HG02678 (cell line): ENCODE measurements at regions not wholly inside any gene's neighbourhood (a gene's known extent, or its start where the extent isn't known, plus 50 kb on each side); places are given as distances from the start of the nearest gene placed in this dataset.
A peak's percentile ranks its signal among the peaks of the same experiment; 100 is the strongest.

ENCODE experiments used
- ATAC-seq: cut with Tn5 transposase; IDR thresholded peaks from one replicate; pipeline ENCODE4 v1.9.1; 2021; ENCODE audit warnings: mild to moderate bottlenecking, moderate library complexity; ENCODE audit not compliant: unreplicated experiment

DNA sequence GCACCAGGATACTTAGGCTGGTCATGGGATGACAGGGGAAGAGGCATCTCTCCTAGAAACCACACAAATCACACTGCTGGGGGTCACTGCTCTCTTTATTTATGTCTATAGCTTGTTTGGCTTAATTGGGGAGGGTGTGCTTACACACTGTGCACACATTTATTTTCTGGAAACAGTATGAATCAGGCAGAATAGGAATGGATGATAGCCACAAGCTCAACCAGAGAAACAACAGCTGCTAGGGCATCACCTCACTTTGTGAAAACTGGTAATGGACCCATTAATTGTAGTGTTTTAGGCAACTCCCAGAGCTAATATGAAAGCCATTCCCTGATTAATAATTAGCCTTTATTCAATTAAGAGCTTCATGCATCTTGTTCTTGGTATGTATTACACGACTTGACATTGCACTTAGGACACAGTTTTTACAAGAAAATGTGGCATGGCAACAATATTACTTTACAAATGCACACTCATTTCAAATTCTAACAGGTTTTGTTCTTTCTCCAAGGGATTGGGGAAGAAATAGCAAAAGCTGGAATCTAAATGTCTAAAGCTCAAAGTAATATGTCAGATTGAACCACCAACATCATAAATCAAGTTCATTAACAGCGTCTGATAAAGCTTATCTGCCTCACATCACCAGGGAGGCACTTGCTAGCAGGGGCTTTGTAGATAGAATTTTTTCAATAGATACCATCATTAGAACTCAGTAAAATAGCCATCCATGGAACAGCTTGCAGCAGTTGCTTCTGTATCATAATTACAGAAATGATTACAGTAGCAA lies 361.9 kb upstream of the FSHR start:
- ATAC-seq: no peak

DNA sequence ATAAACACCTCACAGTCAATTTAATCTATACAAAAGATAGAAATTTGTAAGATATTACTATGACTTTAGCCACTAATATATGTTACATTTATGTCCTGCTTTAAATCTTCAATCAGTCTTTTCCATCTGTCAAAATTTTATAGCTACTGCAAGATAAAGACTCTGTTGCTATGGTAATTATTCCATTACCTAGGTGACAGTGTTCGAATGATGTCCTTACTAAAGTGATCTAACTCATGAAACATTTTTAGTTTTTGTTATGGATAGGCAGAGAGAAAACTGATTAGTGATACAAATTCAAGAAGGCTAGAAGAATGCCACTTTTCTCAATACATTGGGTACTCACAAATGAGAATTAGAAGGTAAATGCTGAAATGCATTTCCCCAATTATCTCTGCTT lies 359.9 kb upstream of the FSHR start:
- no peak for ATAC-seq

DNA sequence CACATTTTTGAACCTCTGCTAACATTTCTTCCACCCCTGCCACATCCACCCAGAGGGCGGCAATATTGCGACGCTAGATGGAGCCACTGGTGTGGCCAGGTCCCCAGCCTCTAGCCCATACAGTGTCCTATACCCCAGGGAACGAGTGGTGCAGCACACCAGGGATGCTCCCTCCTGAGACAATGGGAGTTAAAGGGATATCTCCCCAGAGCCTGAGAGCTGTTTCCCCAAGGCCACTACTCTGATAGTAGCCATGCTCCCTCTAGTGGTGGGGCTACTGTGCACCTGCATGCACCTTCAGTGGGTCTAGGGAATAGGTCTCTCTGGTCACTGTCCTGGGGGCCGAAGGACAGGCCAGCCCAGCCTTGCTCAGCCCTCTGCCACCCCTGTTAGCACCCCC lies 336.4 kb upstream of the FSHR start:
- peak; percentile 77 for ATAC-seq

DNA sequence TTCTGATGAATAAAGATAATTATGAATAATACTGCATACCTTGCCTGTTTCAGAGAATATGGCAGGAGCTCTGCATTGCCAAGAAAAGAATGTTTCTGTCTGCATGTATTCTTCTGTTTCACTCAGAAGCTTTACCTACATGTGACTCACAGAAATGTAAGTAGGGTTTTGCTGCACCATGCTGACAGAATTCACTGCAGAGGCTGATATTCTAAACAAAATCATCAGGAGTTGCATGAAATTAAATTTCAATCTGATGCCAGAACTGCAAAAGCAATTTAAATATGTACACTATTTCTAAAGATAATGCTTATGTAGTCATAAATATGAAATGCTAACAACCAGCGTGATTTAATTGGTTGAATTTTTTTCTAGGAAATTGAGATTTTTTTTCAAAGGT lies 332.8 kb upstream of the FSHR start:
- no peak for ATAC-seq

DNA sequence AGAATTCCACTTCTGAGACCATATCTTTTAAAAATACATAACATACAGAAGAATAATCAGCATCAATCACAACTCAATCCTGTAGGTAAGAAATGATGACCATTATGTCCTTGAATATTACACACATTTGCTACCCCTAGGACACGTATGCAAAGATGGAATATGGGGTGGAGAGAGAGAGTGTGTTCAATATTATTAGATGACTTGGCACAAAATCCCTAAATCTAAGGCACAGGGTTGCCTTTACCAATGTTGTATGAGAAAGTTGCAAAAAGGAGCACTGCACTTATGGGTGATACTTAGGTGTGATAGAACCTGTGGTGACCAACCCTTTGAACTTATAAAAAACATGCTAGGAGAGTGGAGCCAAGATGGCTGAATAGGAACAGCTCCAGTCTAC lies 326.2 kb upstream of the FSHR start:
- ATAC-seq: no peak

DNA sequence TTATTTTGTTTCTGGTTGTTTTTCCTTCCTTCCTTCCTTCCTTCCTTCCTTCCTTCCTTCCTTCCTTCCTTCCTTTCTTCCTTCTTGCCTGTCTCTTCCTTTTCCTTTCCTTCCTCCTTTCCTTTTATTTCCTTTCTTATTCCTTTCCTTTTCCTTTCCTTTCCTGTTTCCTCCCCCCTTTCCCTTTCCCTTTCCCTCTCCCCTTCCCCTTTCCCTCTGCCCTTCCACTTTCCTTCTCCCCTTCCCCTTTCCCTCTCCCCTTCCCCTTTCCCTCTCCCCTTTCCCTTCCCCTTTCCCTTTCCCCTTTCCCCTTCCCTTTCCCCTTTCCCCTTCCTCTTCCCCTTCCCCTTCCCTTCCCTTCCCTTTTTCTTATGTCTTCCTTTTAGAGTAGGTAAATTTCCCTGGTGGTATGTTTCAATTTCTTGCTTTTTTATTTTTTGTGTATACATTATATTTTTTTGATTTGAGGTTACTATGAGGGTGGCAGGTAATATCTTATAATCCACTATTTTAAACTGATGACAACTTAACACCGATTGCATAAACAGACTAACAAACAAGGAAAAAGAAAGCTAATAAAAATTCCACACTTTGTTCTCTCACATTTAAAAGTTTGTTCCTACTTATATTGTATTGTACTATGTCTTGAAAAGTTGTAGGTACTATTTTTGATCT lies 311.0 kb upstream of the FSHR start:
- no peak for ATAC-seq

DNA sequence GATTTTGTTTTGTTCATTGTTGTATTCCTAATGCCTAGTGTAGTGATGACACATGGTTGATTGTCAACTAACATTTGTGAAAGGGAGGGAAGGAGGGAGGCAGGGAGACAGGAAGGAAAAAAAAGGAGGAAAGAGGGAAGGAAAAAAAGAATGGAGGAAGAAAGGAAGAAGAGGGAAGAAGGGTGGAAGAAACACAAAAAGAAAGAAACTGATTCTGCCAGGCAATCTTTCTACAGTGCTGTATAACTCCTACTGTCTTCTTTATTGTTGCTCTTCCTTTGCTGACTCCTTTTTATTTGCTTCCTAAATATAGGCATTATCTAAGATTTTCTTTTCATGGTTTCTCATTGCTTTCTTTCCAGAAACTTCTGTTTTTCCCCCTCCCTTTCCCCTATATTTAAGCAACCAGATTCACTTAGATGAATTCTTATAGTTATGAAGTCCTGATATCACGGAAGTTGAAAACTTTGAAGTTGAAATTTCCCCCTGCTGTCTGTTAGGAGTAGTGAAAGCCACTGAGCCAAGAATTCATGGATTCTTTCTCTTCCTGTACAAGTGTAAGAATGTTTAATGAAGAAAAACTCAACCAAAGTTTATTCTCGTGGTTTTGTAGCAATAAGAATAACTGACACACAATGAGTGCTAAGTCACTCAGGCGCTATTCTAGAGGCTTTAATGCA lies 305.1 kb upstream of the FSHR start:
- ATAC-seq: no peak

DNA sequence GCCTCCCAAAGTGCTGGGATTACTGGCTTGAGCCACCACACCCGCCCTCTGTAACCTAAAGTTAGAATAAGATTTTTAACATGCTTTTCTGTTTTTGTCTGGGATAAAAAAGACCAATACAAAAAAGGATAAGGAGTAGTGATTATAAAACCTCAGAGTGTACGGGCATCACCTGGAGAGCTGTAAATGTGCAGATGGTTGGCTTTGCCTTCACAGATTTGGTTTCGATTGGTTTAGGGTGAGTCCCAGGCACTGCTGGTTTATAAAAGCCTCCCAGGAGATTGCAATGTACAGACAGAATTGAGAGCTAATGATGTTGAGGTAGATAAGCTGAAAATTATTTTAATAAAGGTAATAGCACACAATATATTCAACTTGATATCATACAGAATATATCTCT lies 289.7 kb upstream of the FSHR start:
- ATAC-seq: no peak

DNA sequence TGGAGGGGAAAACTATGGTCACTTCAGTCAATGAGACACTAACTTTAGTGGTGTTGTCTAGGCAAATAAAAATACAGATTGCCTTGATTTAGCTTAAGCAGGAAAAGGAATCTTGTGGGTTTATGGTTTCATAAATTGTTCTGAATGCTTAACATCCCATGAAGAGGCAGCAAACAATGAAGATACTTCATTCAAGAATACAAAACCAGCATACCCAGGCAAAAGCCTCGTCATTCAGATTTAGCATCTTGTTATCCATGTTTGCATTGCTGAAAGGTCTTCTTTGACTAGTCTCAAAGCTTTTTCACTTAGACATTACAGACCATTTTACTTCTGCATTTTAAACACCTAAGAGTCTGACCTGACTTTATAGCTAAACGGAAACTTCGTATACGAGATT lies 272.7 kb upstream of the FSHR start:
- ATAC-seq: no peak

DNA sequence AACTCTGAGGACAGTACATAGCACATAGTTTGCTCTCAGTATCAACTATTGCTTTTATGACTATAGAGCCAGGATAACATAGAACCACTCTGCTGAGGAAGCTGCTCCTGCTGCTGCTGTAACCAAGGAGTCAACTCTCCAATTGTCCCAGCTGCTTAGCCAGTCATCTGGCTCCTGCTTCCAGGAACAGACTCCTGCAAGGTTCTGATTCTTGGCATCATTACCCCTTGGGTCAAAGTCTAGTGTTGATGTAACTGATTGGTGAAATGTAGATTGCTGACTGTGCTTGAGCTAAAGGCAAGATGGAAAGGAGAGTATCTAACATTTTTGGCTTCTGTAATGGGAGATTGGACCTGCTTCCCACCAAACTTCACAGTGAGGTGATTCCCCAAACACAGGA lies 261.9 kb upstream of the FSHR start:
- no peak for ATAC-seq

DNA sequence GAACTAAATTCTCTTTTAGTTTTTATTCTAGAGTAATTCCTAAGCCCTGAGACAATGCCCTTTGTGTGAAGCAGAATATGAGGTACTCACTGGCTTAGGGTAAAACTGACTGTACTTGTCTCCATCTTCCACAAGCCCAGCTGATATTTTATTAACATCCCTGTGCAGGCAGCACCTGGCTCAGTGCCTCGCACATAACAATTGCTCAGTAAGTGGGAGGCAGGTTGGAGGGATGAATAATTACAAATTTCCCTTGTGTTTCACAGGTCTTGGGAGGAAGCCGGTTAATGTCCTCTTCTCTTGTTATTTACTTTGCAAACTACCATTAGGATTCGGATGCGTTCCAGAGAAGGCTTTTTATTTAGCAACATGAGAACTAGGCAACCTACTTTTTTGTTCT lies 249.8 kb upstream of the FSHR start:
- no peak for ATAC-seq

DNA sequence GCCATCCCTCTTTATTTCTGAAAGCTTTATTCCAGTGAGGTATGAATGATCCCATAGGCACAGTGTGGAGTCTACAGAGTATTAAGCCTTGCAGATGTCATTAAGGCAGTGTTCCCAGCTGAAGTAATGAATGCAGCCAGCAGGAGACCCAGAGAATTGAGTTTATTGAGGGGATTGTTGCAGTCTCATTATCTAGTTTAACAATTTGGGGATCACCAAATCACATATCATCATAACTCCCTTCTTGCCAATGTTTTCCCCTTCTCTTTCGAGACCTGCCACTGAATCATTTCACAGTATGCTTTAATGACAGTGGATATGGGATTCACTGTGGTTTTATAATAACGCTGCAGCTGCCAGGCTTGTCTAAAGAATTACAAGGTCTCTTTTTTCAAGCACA lies 249.3 kb upstream of the FSHR start:
- ATAC-seq: no peak

DNA sequence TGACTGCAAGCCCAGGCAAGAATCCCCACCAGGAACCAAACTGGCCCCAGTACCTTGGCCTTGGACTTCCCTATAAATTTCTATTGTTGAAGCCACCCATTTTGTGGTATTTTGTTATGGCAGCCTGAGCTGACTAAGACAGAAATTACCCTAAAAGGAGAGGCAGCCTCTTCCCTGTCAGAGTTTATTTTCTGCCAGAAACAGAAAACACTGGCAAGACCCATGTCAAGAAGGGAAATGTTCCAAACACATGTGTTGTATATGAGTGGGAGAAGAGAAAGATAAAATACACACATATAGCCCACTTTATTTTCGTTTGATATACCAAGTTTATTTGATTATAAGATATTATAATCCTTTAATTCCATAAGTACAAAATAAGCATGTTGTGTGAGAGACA lies 225.1 kb upstream of the FSHR start:
- ATAC-seq: no peak

DNA sequence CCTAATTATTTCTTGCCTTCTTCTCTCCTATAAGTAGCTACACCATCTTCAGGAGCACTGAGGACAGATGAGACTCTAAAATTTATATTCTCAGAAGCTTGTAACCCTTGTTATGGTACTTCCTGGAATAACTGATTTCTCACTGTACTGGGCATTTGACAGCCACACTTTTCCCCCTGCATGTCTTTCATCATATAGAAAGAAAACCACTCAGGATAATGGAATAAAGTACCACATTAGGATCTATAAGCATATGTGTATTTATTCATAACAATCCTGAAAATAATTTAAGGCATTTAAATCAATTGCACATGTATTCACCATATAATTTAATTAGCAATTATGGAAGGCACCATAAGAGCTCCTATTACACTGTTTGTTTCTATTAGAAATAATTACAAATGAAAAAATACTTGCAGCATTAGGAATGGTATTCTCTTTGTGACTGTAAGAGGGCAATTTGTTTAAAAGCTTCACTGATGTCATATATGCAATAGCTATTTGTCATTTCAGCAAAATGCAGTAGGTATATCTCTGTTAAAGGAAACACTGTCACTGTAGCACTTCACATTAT lies 216.9 kb upstream of the FSHR start:
- ATAC-seq: no peak

DNA sequence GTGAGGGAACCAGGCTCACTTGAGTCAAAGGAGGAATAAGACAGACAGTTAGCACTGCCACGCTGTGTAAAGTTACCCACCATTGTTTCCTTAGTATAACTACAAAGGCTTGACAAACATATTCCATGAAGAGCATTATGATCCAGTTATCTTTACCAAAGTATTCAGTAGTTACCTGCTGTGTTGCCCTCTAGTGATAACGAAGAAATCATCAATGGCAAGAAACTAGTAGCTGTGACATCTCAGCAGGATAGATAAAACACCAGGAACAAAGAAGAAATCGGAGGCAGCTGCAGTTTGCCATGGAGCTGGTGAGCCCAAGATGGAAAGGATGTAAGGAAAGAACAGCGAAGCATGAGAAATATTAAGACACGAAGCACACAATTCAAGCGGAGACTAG lies 215.3 kb upstream of the FSHR start:
- ATAC-seq: no peak

DNA sequence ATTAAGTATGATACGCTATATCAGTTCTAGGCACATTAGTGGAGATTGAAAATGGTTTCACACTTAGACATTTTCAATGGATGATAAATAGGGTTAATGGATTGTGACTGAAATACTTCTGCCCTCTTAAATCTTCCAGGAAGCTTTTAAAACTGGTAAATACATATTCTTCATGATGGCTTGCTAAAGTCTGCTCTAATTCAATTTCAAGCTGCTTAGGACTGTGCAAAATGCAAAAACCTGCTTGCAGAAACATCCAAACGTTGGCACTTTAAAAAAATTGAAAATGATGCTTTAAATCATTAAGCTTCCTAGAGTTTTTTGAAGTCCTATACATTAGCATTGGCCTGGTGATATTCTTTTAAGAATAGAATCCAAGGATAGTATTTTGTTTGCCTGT lies 214.8 kb upstream of the FSHR start:
- no peak for ATAC-seq

DNA sequence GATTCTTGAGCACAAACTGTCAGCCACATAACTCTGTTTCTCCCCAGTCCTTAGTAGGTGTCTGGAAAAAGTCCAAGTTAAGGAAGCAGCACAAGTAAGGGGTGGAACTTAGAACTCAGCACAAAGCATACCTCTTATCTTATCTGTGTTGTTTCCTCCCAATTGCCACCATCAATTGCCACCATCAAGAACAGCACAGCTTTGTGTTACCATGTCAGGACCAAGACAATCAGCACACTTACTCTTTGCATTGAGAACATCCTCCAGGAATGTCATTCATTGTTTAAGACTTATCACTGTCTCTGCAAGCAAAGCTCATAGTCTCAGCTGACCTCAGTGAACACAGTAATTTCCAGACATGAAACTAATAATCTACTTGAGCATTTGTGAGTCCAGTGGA lies 212.7 kb upstream of the FSHR start:
- ATAC-seq: no peak

DNA sequence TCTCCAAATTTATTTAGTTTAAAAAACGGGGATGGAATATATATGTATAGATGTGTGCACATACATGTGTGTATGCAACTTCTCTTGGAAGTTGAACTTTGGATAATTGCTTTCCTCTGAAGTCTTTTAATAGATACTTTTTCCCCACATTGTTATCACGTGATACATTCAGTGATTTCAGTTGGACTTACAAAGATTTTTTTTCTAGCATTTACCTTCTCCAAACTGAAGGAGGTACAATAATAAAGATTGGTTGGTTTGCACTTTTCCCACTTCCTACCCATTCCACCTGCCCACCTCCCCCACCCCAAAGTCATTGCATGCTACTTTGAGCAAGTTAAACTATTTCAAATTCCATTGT lies 206.1 kb upstream of the FSHR start:
- ATAC-seq: no peak

DNA sequence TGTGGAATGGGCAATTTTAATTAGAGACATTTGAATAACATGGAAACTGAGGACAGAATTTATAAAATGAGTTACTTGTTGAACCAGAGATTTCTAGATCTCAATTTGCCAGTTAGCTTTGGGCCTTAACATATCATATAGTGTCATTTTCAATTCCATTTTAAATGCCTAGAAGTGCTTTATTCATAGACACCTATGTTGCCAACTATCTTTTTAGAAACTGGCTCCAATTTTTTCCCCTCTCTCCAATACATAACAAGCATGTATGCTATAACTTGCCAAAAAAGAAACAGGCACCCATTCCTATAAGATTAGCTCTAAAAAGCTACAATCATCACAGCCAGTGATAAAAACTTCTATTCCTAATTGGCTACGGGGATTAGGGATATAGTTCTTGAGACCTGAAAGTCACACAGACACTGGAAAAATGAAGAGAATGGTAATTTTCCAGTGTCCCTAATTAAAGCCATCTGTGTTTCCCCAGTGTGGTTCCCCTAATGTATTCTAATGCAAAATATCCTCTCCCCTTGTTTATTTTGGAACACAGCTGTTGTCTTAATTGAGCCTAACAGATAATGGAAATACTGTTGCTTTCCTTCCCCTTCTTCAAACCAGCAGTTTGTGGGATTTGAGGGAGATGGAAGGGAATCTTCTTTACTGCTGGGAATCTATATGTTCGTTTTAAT lies 205.5 kb upstream of the FSHR start:
- no peak for ATAC-seq

DNA sequence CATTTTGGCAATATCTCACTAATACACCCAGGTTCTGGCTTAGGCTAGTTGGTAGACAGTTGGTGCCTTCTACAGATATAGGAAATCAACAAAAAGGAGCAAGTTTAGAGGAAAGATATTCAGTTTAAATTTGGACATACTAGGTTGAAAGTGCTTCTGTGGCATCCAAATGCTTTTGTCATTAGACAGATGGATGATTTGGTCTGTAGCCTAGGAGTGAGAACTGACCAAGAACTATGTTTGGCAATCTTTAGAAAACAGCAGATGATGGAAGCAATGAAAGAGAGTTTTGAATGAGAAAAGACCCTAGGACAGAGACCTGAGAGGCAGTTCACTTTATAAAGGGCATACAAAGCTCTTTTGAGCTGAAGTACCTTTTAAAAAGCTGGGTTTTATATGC lies 201.3 kb upstream of the FSHR start:
- no peak for ATAC-seq

DNA sequence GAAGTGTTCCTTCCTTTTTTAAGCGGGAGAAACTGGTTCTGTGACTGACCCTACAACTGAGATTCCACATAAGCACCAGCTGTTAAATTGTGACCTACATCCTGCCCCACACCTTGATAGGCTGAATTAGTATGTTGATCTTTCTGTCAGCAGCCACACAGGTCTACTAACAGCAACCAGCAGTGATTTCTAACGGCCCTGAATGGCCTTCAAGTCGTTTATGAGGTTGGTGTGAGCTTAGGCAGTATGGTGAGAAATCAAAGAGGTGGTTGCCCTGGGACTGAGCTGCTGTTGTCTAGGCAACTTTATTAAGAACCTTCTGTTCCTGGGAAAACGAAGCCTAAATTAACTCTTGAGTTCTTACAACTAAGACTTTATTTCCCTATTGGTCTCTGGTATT lies 197.2 kb upstream of the FSHR start:
- no peak for ATAC-seq
